ENCODE measurements at regions not wholly inside any gene's neighbourhood (a gene's known extent, or its start where the extent isn't known, plus 50 kb on each side); places are given as distances from the start of the nearest gene placed in this dataset.

- DNase-seq (ENCODE audit: low read depth, low spot score): no peak
- no peak overlapping the region for H2AFZ ChIP-seq (ENCODE audit: low read depth, low read length)
- TF ChIP-seq MAX (IDR thresholded peaks at IDR 0.05; ENCODE audit: insufficient read depth, insufficient read length) (no peak), POLR2A (IDR thresholded peaks at IDR 0.05; ENCODE audit: low read depth, low read length) (no peak), POLR2AphosphoS5 (IDR thresholded peaks at IDR 0.05; ENCODE audit: insufficient read depth, low read depth, low read length) (no peak)
- no peak overlapping the region for H3K9ac ChIP-seq (replicated peaks; ENCODE audit: extremely low read depth, insufficient read depth, low read length)
- H4K20me1 ChIP-seq (replicated peaks; ENCODE audit: control insufficient read depth, extremely low read depth, insufficient read depth, low read length): no peaks in the 10 kb centered on the region
- no peak overlapping the region for H3K4me2 ChIP-seq (ENCODE audit: insufficient read depth, low read length)
- ChIA-PET CTCF (no interaction called here), POLR2A (no interaction called here)
- no peak overlapping the region for H3K4me3 ChIP-seq (replicated peaks in 1 of 3; ENCODE audit: insufficient read depth in 1 of 3, low read depth in 1 of 3, low read length in 3 of 3)
- H3K9me3 ChIP-seq (replicated peaks; ENCODE audit: control insufficient read depth, insufficient read depth, low read length): peaks cover 3% of the 10 kb centered on the region
- H3K4me1 ChIP-seq (ENCODE audit: control insufficient read depth, extremely low read depth, insufficient read depth, low read length): no peaks in the 10 kb centered on the region
- no peaks in the 10 kb centered on the region for H3K79me2 ChIP-seq (ENCODE audit: control insufficient read depth, insufficient read depth, low read length)
- no TSS peak for BruUV-seq (replicated peaks)
- no peaks in the 10 kb centered on the region for H3K9me1 ChIP-seq (replicated peaks; ENCODE audit: control insufficient read depth, extremely low read depth, insufficient read depth, low read length)
- no peaks in the 10 kb centered on the region for H3K27me3 ChIP-seq (ENCODE audit: control insufficient read depth in 2 of 2, insufficient read depth in 2 of 2, low read length in 2 of 2)
- intact Hi-C loops (cut with micrococcal nuclease): no loop called here
- no peak for FAIRE-seq
- H3K36me3 ChIP-seq (ENCODE audit: control insufficient read depth in 2 of 2, extremely low read depth in 1 of 2, insufficient read depth in 2 of 2, low read length in 2 of 2): no peaks in the 10 kb centered on the region
- dilution Hi-C loops (cut with MboI; ENCODE audit: extremely low pct_ligation_motif_present, low sequenced_read_pairs): no loop called here
- no peak overlapping the region for H3K27ac ChIP-seq (ENCODE audit: insufficient read depth, low read depth, low read length)
These were observed 1209.9 kb upstream of the WWC1 start for GRCh38 chr5:167081561-167081960.

GRCh38 chr5:167096816-167097215 lies 1194.6 kb upstream of the WWC1 start:
- no peaks in the 10 kb centered on the region for H3K36me3 ChIP-seq (ENCODE audit: control insufficient read depth in 2 of 2, extremely low read depth in 1 of 2, insufficient read depth in 2 of 2, low read length in 2 of 2)
- FAIRE-seq (no peak), DNase-seq (ENCODE audit: low read depth, low spot score) (no peak)
- dilution Hi-C loops (cut with MboI; ENCODE audit: extremely low pct_ligation_motif_present, low sequenced_read_pairs) (no loop called here), intact Hi-C loops (cut with micrococcal nuclease) (no loop called here)
- H3K4me2 ChIP-seq (ENCODE audit: insufficient read depth, low read length): no peak overlapping the region
- no TSS peak for BruUV-seq (replicated peaks)
- ChIA-PET POLR2A (no interaction called here), CTCF (no interaction called here)
- no peak overlapping the region for H3K4me3 ChIP-seq (replicated peaks in 1 of 3; ENCODE audit: insufficient read depth in 1 of 3, low read depth in 1 of 3, low read length in 3 of 3)
- H3K27ac ChIP-seq (ENCODE audit: insufficient read depth, low read depth, low read length): no peak overlapping the region
- no peak overlapping the region for H3K9ac ChIP-seq (replicated peaks; ENCODE audit: extremely low read depth, insufficient read depth, low read length)
- no peak for TF ChIP-seq POLR2AphosphoS5 (IDR thresholded peaks at IDR 0.05; ENCODE audit: insufficient read depth, low read depth, low read length)
- no peak for TF ChIP-seq POLR2A (IDR thresholded peaks at IDR 0.05; ENCODE audit: low read depth, low read length)
- no peak for TF ChIP-seq MYC (IDR thresholded peaks at IDR 0.05; ENCODE audit: low read depth, low read length)
- no peak for TF ChIP-seq JUN (IDR thresholded peaks at IDR 0.05; ENCODE audit: borderline replicate concordance, insufficient read depth, insufficient read length, low read depth)
- no peak for TF ChIP-seq MAX (IDR thresholded peaks at IDR 0.05; ENCODE audit: insufficient read depth, insufficient read length)
- no peak for TF ChIP-seq GATA2 (IDR thresholded peaks at IDR 0.05; ENCODE audit: insufficient read depth, insufficient read length, low read depth, low read length)
- H3K9me3 ChIP-seq (replicated peaks; ENCODE audit: control insufficient read depth, insufficient read depth, low read length): peaks cover 4% of the 10 kb centered on the region
- no peaks in the 10 kb centered on the region for H3K27me3 ChIP-seq (ENCODE audit: control insufficient read depth in 2 of 2, insufficient read depth in 2 of 2, low read length in 2 of 2)
- no peaks in the 10 kb centered on the region for H4K20me1 ChIP-seq (replicated peaks; ENCODE audit: control insufficient read depth, extremely low read depth, insufficient read depth, low read length)
- no peaks in the 10 kb centered on the region for H3K79me2 ChIP-seq (ENCODE audit: control insufficient read depth, insufficient read depth, low read length)
- no peak overlapping the region for H2AFZ ChIP-seq (ENCODE audit: low read depth, low read length)
- no peaks in the 10 kb centered on the region for H3K9me1 ChIP-seq (replicated peaks; ENCODE audit: control insufficient read depth, extremely low read depth, insufficient read depth, low read length)
- no peaks in the 10 kb centered on the region for H3K4me1 ChIP-seq (ENCODE audit: control insufficient read depth, extremely low read depth, insufficient read depth, low read length)

Data from endothelial cell of umbilical vein (primary cell).